Neural crest cell (in vitro differentiated cells): ENCODE measurements at regions not wholly inside any gene's neighbourhood (a gene's known extent, or its start where the extent isn't known, plus 50 kb on each side); places are given as distances from the start of the nearest gene placed in this dataset.
A peak's percentile ranks its signal among the peaks of the same experiment; 100 is the strongest.
"Not testable (repeated sequence)": the region's sequence is repeated elsewhere in the genome, so short reads cannot be mapped to it uniquely, and the experiment has no call there.

Experiments used
- DNase-seq: peaks from one replicate; pipeline ENCODE4 v3.0.0; 2021; ENCODE audit warnings: low read depth, mixed read lengths, low spot score
- H3K27ac Mint-ChIP-seq: one replicate; pipeline ENCODE4 v1.8.0; 2021; ENCODE audit warnings: mild to moderate bottlenecking, mixed read lengths; ENCODE audit not compliant: unreplicated experiment
- H3K27me3 Mint-ChIP-seq: 2 replicates; pipeline ENCODE4 v1.8.0; 2021; ENCODE audit warnings: low read depth, mild to moderate bottlenecking, mixed read lengths
- H3K36me3 Mint-ChIP-seq: 2 replicates; pipeline ENCODE4 v1.8.0; 2021; ENCODE audit warnings: low read depth, mild to moderate bottlenecking, mixed read lengths
- H3K4me1 Mint-ChIP-seq: 2 replicates; pipeline ENCODE4 v1.8.0; 2021; ENCODE audit warnings: mixed read lengths
- H3K4me3 Mint-ChIP-seq: one replicate; pipeline ENCODE4 v1.8.0; 2021; ENCODE audit warnings: mild to moderate bottlenecking, mixed read lengths
- H3K9me3 Mint-ChIP-seq: 2 replicates; pipeline ENCODE4 v1.8.0; 2021; ENCODE audit warnings: mixed read lengths
- CTCF ChIP-seq: fragments of 200-600 bp; sonication (generic); conservative IDR thresholded peaks from 2 replicates; pipeline ENCODE4 v1.5.0; 2021; ENCODE audit warnings: antibody characterized with exemption, mild to moderate bottlenecking

GRCh38 chr7:140273417-140273816, 96.6 kb upstream of the KDM7A start:
- no peaks in the 10 kb centered on the region for H3K36me3 Mint-ChIP-seq
- H3K4me3 Mint-ChIP-seq = no peak overlapping the region
- no peak for TF ChIP-seq CTCF
- DNase-seq = no peak
- H3K27ac Mint-ChIP-seq = no peak overlapping the region
- no peaks in the 10 kb centered on the region for H3K27me3 Mint-ChIP-seq
- no peaks in the 10 kb centered on the region for H3K9me3 Mint-ChIP-seq
- no peaks in the 10 kb centered on the region for H3K4me1 Mint-ChIP-seq

- H3K27me3 Mint-ChIP-seq, DNase-seq, H3K36me3 Mint-ChIP-seq, H3K27ac Mint-ChIP-seq, H3K4me1 Mint-ChIP-seq, H3K4me3 Mint-ChIP-seq, H3K9me3 Mint-ChIP-seq: not testable (repeated sequence)
These were observed 94.8 kb upstream of the KDM7A start for GRCh38 chr7:140271643-140271968.

GRCh38 chr7:140269004-140269638, 92.3 kb upstream of the KDM7A start:
- DNase-seq = no peak
- Mint-ChIP-seq H3K4me1 (no peaks in the 10 kb centered on the region), H3K27me3 (no peaks in the 10 kb centered on the region), H3K27ac (no peak overlapping the region), H3K4me3 (no peak overlapping the region), H3K9me3 (no peaks in the 10 kb centered on the region), H3K36me3 (no peaks in the 10 kb centered on the region)
- no peak for TF ChIP-seq CTCF

GRCh38 chr7:140267381-140268226, 90.8 kb upstream of the KDM7A start:
- H3K27me3 Mint-ChIP-seq = no peaks in the 10 kb centered on the region
- no peak for TF ChIP-seq CTCF
- no peaks in the 10 kb centered on the region for H3K36me3 Mint-ChIP-seq
- H3K4me3 Mint-ChIP-seq = no peak overlapping the region
- no peaks in the 10 kb centered on the region for H3K4me1 Mint-ChIP-seq
- DNase-seq = no peak
- H3K9me3 Mint-ChIP-seq = no peaks in the 10 kb centered on the region
- peak overlapping the region; percentile 45 for H3K27ac Mint-ChIP-seq

- TF ChIP-seq CTCF = no peak
- Mint-ChIP-seq H3K27ac (no peak overlapping the region), H3K9me3 (no peaks in the 10 kb centered on the region), H3K4me3 (no peak overlapping the region), H3K36me3 (no peaks in the 10 kb centered on the region), H3K27me3 (peaks cover 8% of the 10 kb centered on the region), H3K4me1 (peaks cover 9% of the 10 kb centered on the region)
- no peak for DNase-seq
These were observed 86.5 kb upstream of the KDM7A start for GRCh38 chr7:140263277-140263676.

GRCh38 chr7:140262242-140262903, 85.6 kb upstream of the KDM7A start:
- H3K4me1 Mint-ChIP-seq = peaks cover 9% of the 10 kb centered on the region
- TF ChIP-seq CTCF = no peak
- DNase-seq = no peak
- no peaks in the 10 kb centered on the region for H3K36me3 Mint-ChIP-seq
- H3K27ac Mint-ChIP-seq = no peak overlapping the region
- H3K4me3 Mint-ChIP-seq = no peak overlapping the region
- H3K27me3 Mint-ChIP-seq = peaks cover 8% of the 10 kb centered on the region
- no peaks in the 10 kb centered on the region for H3K9me3 Mint-ChIP-seq
